A549 (cell line): ENCODE measurements at regions not wholly inside any gene's neighbourhood (a gene's known extent, or its start where the extent isn't known, plus 50 kb on each side); places are given as distances from the start of the nearest gene placed in this dataset.
A peak's percentile ranks its signal among the peaks of the same experiment; 100 is the strongest.

Experiments
- ATAC-seq, 2 experiments: fragments of 200-7000 bp in 1 of 2; fragments of >200 bp in 1 of 2; cut with Nextera tagmentation in 1 of 2; cut with Tn5 transposase in 1 of 2; 3 replicates each; pipeline versions ENCODE4 v1.8.0 to v1.9.1; 2018 to 2020; ENCODE audit warnings: mild to moderate bottlenecking in 1 of 2, moderate library complexity in 1 of 2
- CTCF ChIA-PET: fragments of 300-600 bp; sonication (Branson Sonifier 250); formaldehyde crosslinking; extraction: SDS; loops from one replicate; lab custom pipeline; 2021; ENCODE audit warnings: antibody characterized with exemption, inconsistent platforms; lab: Yijun Ruan, JAX
- POLR2A ChIA-PET: fragments of 350-600 bp; formaldehyde crosslinking; extraction: SDS; loops from one replicate; lab custom pipeline; 2021; ENCODE audit warnings: antibody characterized with exemption, inconsistent platforms; lab: Yijun Ruan, JAX
- DNase-seq, 2 experiments: peaks; one replicate each; pipeline versions ENCODE4 v3.0.0 to v3.0.0-alpha.2; 2011 to 2016; ENCODE audit warnings: low read depth in 1 of 2, low spot score in 1 of 2
- FAIRE-seq: peaks from 2 replicates; lab custom pipeline; 2011; peaks lifted over from hg19 to GRCh38; lab: Jason Lieb, UNC
- H3K27ac ChIP-seq, 2 experiments: fragments of >200 bp; sonication (Bioruptor Twin); formaldehyde crosslinking; 3 replicates each; pipeline ENCODE4 v1.5.1; 2016 to 2017
- H3K4me1 ChIP-seq: fragments of >200 bp; sonication (Bioruptor Twin); formaldehyde crosslinking; 3 replicates; pipeline ENCODE4 v1.6.1; 2016
- H3K4me2 ChIP-seq: fragments of >200 bp; sonication (Bioruptor Twin); formaldehyde crosslinking; 3 replicates; pipeline ENCODE4 v1.6.1; 2016
- H3K4me3 ChIP-seq: fragments of >200 bp; sonication (Bioruptor Twin); formaldehyde crosslinking; 3 replicates; pipeline ENCODE4 v1.5.1; 2016
- H3K9me3 ChIP-seq: fragments of >200 bp; sonication (Bioruptor Twin); formaldehyde crosslinking; 3 replicates; pipeline ENCODE4 v1.6.1; 2016
- BCL3 ChIP-seq: fragments of >200 bp; sonication (Bioruptor Twin); formaldehyde crosslinking; IDR thresholded peaks from 3 replicates; pipeline ENCODE4 v1.6.1; 2016
- CBX2 ChIP-seq: fragments of 200-600 bp; sonication (generic); IDR thresholded peaks from 2 replicates; pipeline ENCODE4 v1.6.1; 2016; ENCODE audit warnings: low read depth, mild to moderate bottlenecking, borderline replicate concordance
- CEBPB ChIP-seq, 2 experiments: fragments of >200 bp in 1 of 2; sonication (Bioruptor Twin) in 1 of 2; formaldehyde crosslinking in 1 of 2; IDR thresholded peaks; 2 replicates each; pipeline ENCODE4 v1.6.1; 2012 to 2016
- FOSL2 ChIP-seq, 2 experiments: fragments of 450-650 bp in 1 of 2; fragments of >200 bp in 1 of 2; sonication (Bioruptor Twin) in 1 of 2; formaldehyde crosslinking; IDR thresholded peaks; 2 replicates each; pipeline versions ENCODE4 v1.5.0 to v1.6.1; 2016 to 2020; ENCODE audit warnings: mild to moderate bottlenecking in 1 of 2, moderate library complexity in 1 of 2
- HES2 ChIP-seq: fragments of >200 bp; sonication (Bioruptor Twin); formaldehyde crosslinking; IDR thresholded peaks from 2 replicates; pipeline ENCODE4 v1.6.1; 2016
- HOXB13 ChIP-seq: fragments of 250-450 bp; sonication (Bioruptor Pico); IDR thresholded peaks from 2 replicates; pipeline ENCODE4 v1.5.0; 2020; ENCODE audit warnings: low read depth, mild to moderate bottlenecking, moderate library complexity
- JUN ChIP-seq, 2 experiments: fragments of >200 bp; sonication (Bioruptor Twin); formaldehyde crosslinking; IDR thresholded peaks; 2 replicates in 1 of 2; 3 replicates in 1 of 2; pipeline ENCODE4 v1.6.1; 2016 to 2017
- KDM5A ChIP-seq: fragments of 200-600 bp; sonication (generic); IDR thresholded peaks from 2 replicates; pipeline ENCODE4 v1.6.1; 2016; ENCODE audit warnings: antibody characterized with exemption, mild to moderate bottlenecking
- MAX ChIP-seq: IDR thresholded peaks from 2 replicates; pipeline ENCODE4 v1.6.1; 2012
- NR3C1 ChIP-seq: fragments of >200 bp; sonication (Bioruptor Twin); formaldehyde crosslinking; IDR thresholded peaks from 3 replicates; pipeline ENCODE4 v1.6.1; 2017
- RAD21 ChIP-seq, 2 experiments: fragments of >200 bp in 1 of 2; sonication (Bioruptor Twin) in 1 of 2; formaldehyde crosslinking in 1 of 2; IDR thresholded peaks in 1 of 2; conservative IDR thresholded peaks in 1 of 2; 2 replicates in 1 of 2; 3 replicates in 1 of 2; pipeline ENCODE4 v1.6.1; 2012 to 2018; ENCODE audit warnings: inconsistent platforms in 1 of 2
- RARB ChIP-seq: fragments of 250-450 bp; sonication (Bioruptor Pico); IDR thresholded peaks from 2 replicates; pipeline ENCODE4 v1.8.0; 2021; ENCODE audit warnings: mild to moderate bottlenecking, moderate library complexity
- SREBF2 ChIP-seq: fragments of 450-650 bp; IDR thresholded peaks from 2 replicates; pipeline ENCODE4 v1.6.1; 2014; ENCODE audit warnings: mild to moderate bottlenecking, moderate library complexity
- TFCP2L1 ChIP-seq: fragments of 250-450 bp; sonication (Bioruptor Pico); IDR thresholded peaks from 2 replicates; pipeline ENCODE4 v1.5.0; 2021; ENCODE audit warnings: mild to moderate bottlenecking
- TP53 ChIP-seq: fragments of 250-450 bp; sonication (Bioruptor Pico); IDR thresholded peaks from 2 replicates; pipeline ENCODE4 v1.5.0; 2021; ENCODE audit warnings: mild to moderate bottlenecking, moderate library complexity
- USF2 ChIP-seq: fragments of 450-650 bp; IDR thresholded peaks from 2 replicates; pipeline ENCODE4 v1.6.1; 2014; ENCODE audit warnings: antibody characterized with exemption
- ZC3H11A ChIP-seq: fragments of 450-650 bp; IDR thresholded peaks from 2 replicates; pipeline ENCODE4 v1.6.1; 2014; ENCODE audit warnings: antibody characterized with exemption, mild to moderate bottlenecking
- ZSCAN20 ChIP-seq: fragments of 250-450 bp; sonication (Bioruptor Pico); IDR thresholded peaks from 2 replicates; pipeline ENCODE4 v1.8.0; 2022; ENCODE audit warnings: mild to moderate bottlenecking, moderate library complexity
- WGBS: methylation state at CpG from one replicate; pipeline ENCODE4 v1.1.6; 2017; ENCODE audit errors: missing lambda C conversion rate; 5-methylcytosine and 5-hydroxymethylcytosine counted together

GRCh38 chr17:27385626-27386025, 70.6 kb upstream of the KSR1 start:
- H3K9me3 ChIP-seq, result no peaks in the 10 kb centered on the region
- CTCF ChIA-PET, result interaction anchor here (1.0 to 7.3 kb wide), 10 partner anchors 8 to 375 kb away, joined by 3 to 58 read pairs (median 5); no protein-coding TSS in a partner anchor
- 94% methylated on average over 1 of the region's 1 CpG for WGBS
- no peak overlapping the region; a peak in 1 of 6 replicates for H3K27ac ChIP-seq
- H3K4me3 ChIP-seq, result no peak overlapping the region
- TF ChIP-seq USF2, result peak; percentile 79
- TF ChIP-seq ZSCAN20 (CRISPR knock-in tag), result no peak
- H3K4me2 ChIP-seq, result no peak overlapping the region
- ATAC-seq, result no peak
- FAIRE-seq, result no peak
- no peak for DNase-seq
- POLR2A ChIA-PET, result no interaction called here
- H3K4me1 ChIP-seq, result peaks cover 19% of the 10 kb centered on the region

- no peak overlapping the region for H3K27ac ChIP-seq
- ATAC-seq (no peak), DNase-seq (no peak), FAIRE-seq (no peak)
- ChIA-PET POLR2A (no interaction called here), CTCF (interaction anchor here (0.6 to 7.3 kb wide), 8 partner anchors 7 to 374 kb away, joined by 3 to 58 read pairs (median 4); no protein-coding TSS in a partner anchor)
- no peaks in the 10 kb centered on the region for H3K9me3 ChIP-seq
- peaks cover 15% of the 10 kb centered on the region for H3K4me1 ChIP-seq
- H3K4me3 ChIP-seq, result no peak overlapping the region
- TF ChIP-seq HES2, result no peak
- TF ChIP-seq HOXB13 (CRISPR knock-in tag), result no peak
- TF ChIP-seq ZSCAN20 (CRISPR knock-in tag), result no peak
- no peak for TF ChIP-seq MAX
- no peak for TF ChIP-seq JUN (IDR thresholded peaks at IDR 0.05)
- no peak for TF ChIP-seq RAD21 (conservative IDR thresholded peaks at IDR 0.05 in 1 of 2, IDR thresholded peaks at IDR 0.05 in 1 of 2)
- no peak for TF ChIP-seq SREBF2
- no peak for TF ChIP-seq KDM5A
- TF ChIP-seq CBX2, result no peak
- TF ChIP-seq FOSL2 (IDR thresholded peaks at IDR 0.05), result no peak
- no peak for TF ChIP-seq FOSL2 (CRISPR knock-in tag; IDR thresholded peaks at IDR 0.05)
- no peak for TF ChIP-seq TFCP2L1 (CRISPR knock-in tag)
- no peak for TF ChIP-seq ZC3H11A
- WGBS, result 78% methylated on average over 12 of the region's 12 CpGs
- no peak overlapping the region for H3K4me2 ChIP-seq
These were observed 69.8 kb upstream of the KSR1 start for GRCh38 chr17:27386206-27387075.

- DNase-seq (no peak), FAIRE-seq (no peak), ATAC-seq (no peak)
- peaks cover 3% of the 10 kb centered on the region for H3K4me1 ChIP-seq
- TF ChIP-seq FOSL2 (IDR thresholded peaks at IDR 0.05) (no peak), FOSL2 (CRISPR knock-in tag; IDR thresholded peaks at IDR 0.05) (peak; percentile 19; the same call in 1 of the 2 replicates), TP53 (CRISPR knock-in tag) (no peak)
- H3K27ac ChIP-seq, result no peak overlapping the region
- peaks cover 10% of the 10 kb centered on the region for H3K9me3 ChIP-seq
- ChIA-PET CTCF (interaction anchor here (0.6 to 2.4 kb wide), 7 partner anchors 9 to 609 kb away, joined by 3 to 14 read pairs (median 4); no protein-coding TSS in a partner anchor), POLR2A (no interaction called here)
- no peak overlapping the region for H3K4me2 ChIP-seq
- H3K4me3 ChIP-seq, result no peak overlapping the region
- WGBS, result 55% methylated on average over 4 of the region's 4 CpGs
These were observed 66.6 kb upstream of the KSR1 start for GRCh38 chr17:27389542-27390140.

GRCh38 chr17:27390540-27390939, 65.7 kb upstream of the KSR1 start:
- ChIA-PET CTCF (interaction anchor here (0.9 to 1.5 kb wide), 3 partner anchors 10 to 40 kb away, joined by 3 to 6 read pairs (median 5); no protein-coding TSS in a partner anchor), POLR2A (no interaction called here)
- no peak for TF ChIP-seq BCL3
- no peak for TF ChIP-seq RARB (CRISPR knock-in tag)
- no peak for TF ChIP-seq NR3C1
- TF ChIP-seq CEBPB (IDR thresholded peaks at IDR 0.05), result no peak
- H3K27ac ChIP-seq, result no peak overlapping the region
- no peak overlapping the region for H3K4me3 ChIP-seq
- H3K9me3 ChIP-seq, result peaks cover 19% of the 10 kb centered on the region
- H3K4me2 ChIP-seq, result no peak overlapping the region
- WGBS, result 79% methylated on average over 8 of the region's 8 CpGs
- FAIRE-seq (no peak), ATAC-seq (no peak), DNase-seq (no peak)
- H3K4me1 ChIP-seq, result no peaks in the 10 kb centered on the region
